ENCODE measurements at regions not wholly inside any gene's neighbourhood (a gene's known extent, or its start where the extent isn't known, plus 50 kb on each side); places are given as distances from the start of the nearest gene placed in this dataset.

- TF ChIP-seq CTCF (IDR thresholded peaks at IDR 0.05), result no peak
- no peak for TF ChIP-seq POLR2A (IDR thresholded peaks at IDR 0.05)
Observed at GRCh38 chr3:116802651-116803050, 93.1 kb downstream of the TUSC7 start.

Measured in right lobe of liver (tissue), 4 donors.